ENCODE measurements at regions not wholly inside any gene's neighbourhood (a gene's known extent, or its start where the extent isn't known, plus 50 kb on each side); places are given as distances from the start of the nearest gene placed in this dataset.
"Not testable (repeated sequence)": the region's sequence is repeated elsewhere in the genome, so short reads cannot be mapped to it uniquely, and the experiment has no call there.

DNA sequence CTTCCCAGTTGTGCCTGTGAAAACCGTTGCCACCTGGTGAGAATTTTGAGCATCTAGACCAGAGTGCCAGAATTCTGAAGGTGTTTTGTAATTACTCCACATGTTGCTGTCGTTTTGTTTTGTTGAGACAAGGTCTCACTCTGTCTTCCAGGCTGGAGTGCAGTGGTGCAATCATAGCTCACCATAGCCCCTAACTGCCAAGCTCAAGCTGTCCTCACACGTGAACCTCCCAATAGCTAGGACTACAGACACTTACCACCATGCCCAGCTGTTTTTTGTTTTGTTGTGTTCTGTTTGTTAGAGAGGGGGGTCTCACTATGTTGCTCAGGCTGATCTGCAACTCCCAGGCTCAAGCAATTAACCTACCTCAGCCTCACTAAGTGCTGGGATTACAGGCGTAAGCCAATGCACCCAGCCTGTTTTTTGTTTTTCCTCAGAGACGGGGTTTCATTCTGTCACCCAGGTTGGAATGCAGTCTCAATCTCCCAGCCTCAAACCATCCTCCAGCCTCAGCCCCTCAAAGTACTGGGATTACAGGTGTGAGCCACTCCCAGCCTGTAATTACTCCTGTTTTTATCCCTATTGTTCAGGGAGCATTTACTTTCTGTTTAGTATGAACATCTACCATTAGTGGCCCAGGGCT is 121.1 kb upstream of the DMRT1 start:
- no peak for DNase-seq

DNA sequence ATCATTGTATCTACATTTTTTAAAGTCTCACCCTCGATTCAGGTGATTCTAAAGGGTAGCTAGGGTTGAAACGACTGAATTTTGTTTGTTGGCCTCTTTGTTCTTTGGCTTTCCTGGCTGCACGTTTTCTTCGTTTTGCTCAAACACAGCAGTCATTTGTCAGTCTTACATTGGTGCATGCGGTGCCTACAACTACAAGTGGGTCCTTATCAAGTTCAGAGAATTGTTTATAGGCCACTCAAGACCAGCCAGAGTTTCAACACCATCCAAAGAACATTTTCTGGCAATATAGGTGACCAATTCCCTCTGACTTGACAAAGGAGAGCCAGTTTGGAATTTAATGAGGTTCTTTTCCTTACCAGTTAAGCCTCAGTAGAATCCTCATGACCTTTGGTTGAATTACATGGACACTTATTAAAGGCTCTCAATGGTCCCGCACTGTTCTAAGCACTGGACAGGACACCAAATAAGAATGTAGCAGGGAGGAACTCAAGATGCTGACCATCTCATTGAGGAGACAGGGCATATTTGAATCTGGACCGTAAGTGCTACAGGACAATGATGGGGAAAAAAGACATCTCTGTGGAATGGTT is 119.0 kb upstream of the DMRT1 start:
- DNase-seq: no peak

- DNase-seq: not testable (repeated sequence)
Measured at GRCh38 chr9:724461-724860, 117.0 kb upstream of the DMRT1 start.

DNA sequence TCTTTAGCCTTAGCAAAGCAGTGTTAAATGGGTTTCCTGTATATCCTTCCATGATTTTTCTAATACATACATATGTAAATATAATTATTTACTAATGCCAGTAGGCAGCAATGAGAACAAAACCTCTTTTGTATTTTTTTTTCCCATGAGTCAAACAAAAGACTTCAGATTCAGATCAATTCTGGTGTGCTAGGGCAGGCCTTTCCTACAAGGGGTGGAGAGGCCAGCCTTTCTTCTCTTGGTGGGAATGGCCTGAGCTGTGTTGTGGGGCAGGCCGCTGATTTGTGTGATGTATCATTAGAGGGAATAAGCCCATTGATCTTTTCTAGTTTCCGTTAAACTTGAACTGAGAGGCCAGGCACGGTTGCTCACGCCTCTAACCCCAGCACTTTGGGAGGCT is 115.5 kb upstream of the DMRT1 start:
- no peak for DNase-seq

- DNase-seq: no peak
Measured at GRCh38 chr9:727767-728166, 113.7 kb upstream of the DMRT1 start.

GRCh38 chr9:728535-728934 is 113.0 kb upstream of the DMRT1 start:
- no peak for DNase-seq

DNA sequence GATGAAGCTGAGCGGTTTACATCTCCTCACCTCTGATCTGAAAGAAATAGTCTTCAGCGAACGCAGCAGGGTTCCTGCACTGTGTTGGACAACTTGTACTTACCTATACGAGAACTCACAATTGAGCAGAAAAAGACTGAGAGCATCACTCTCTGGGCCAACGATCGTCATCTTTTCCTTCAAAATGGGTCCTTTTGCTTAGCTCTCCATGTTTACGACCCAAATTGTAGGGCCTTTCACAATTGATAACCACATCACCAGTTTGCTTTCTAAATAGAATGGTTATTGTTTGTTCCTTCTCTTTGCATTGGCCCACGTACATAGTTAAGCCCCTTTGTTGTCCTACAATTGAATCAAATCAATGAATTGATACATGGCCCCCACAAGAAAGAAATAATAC is 110.0 kb upstream of the DMRT1 start:
- DNase-seq: no peak

- DNase-seq: no peak
Measured at GRCh38 chr9:734831-735511, 106.5 kb upstream of the DMRT1 start.

GRCh38 chr9:737400-738120 is 103.9 kb upstream of the DMRT1 start:
- DNase-seq: no peak

GRCh38 chr9:738209-738915 is 103.1 kb upstream of the DMRT1 start:
- DNase-seq: no peak

GRCh38 chr9:739362-739761 is 102.1 kb upstream of the DMRT1 start:
- no peak for DNase-seq

- no peak for DNase-seq
Measured at GRCh38 chr9:740221-740620, 101.3 kb upstream of the DMRT1 start.

- DNase-seq: no peak
Measured at GRCh38 chr9:742104-742503, 99.4 kb upstream of the DMRT1 start.

- no peak for DNase-seq
Measured at GRCh38 chr9:742914-743589, 98.4 kb upstream of the DMRT1 start.

DNA sequence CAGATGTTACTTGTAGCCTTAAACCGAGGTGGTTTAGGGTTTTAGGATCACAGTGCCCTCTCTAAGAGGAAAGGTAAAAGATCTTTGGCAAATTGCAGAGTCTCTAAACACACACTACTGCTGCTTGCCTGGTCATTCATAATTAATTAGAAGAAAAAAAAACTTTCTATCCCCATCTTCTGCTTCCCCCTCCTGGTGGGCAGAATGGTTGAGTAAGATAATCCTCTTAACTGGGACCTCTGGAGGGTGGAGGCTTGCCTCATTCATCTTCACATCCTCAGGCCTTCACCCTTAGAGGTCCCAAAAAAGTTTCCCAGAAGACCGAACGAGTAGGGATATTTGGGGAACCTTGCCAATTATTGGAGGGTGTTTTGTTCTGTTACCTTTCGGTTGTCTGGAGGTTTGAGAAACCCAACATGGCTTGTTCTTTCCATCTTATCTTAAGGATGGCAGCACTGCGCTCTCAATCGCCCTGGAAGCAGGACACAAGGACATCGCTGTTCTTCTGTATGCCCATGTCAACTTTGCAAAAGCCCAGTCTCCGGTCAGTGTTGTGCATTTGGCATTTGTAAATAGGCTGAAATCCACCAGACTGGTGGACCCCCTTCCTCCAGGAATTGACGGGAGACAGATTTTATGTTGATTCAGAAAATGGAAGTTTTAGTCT is 97.3 kb upstream of the DMRT1 start:
- no peak for DNase-seq

DNA sequence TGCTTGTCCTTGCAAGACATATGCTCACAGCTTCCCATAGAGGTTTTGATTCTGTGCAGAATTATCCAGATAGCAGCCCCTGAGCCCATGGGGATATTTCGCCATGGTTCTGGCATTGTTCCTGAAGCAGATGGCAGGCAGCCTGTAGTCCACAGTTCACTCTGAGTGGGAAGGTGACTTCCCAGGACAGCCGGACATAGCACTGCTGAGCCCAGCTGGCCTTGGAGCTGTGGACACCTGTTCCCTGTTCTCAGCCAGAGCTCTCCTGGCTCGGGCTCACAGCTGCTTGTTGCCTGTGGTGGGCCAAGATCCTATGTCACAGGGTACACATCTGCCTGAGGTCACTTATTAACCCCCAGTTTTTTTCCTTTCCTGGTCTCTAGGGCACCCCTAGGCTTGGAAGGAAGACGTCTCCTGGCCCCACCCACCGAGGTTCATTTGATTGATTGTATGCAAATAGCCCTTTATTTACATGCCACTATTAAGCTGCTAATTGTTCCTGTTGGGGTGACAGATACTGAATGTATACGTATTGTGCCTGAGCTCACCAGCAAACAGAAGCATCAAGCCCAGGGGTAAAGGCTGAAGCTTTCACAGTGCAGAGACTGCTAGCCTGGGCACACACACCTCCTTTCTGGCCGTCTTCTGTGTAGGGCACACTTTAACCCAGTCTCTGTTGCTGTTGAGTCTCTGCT is 96.6 kb upstream of the DMRT1 start:
- no peak for DNase-seq

GRCh38 chr9:745761-746380 is 95.6 kb upstream of the DMRT1 start:
- no peak for DNase-seq

GRCh38 chr9:746661-747434 is 94.6 kb upstream of the DMRT1 start:
- DNase-seq: no peak

- DNase-seq: no peak
Measured at GRCh38 chr9:747567-747966, 93.9 kb upstream of the DMRT1 start.

- DNase-seq: no peak
Measured at GRCh38 chr9:748861-749497, 92.5 kb upstream of the DMRT1 start.

Data from CD4-positive, alpha-beta T cell treated with Interleukin-1 beta for 1 hour (primary cell).